ENCODE measurements at regions not wholly inside any gene's neighbourhood (a gene's known extent, or its start where the extent isn't known, plus 50 kb on each side); places are given as distances from the start of the nearest gene placed in this dataset.

DNA sequence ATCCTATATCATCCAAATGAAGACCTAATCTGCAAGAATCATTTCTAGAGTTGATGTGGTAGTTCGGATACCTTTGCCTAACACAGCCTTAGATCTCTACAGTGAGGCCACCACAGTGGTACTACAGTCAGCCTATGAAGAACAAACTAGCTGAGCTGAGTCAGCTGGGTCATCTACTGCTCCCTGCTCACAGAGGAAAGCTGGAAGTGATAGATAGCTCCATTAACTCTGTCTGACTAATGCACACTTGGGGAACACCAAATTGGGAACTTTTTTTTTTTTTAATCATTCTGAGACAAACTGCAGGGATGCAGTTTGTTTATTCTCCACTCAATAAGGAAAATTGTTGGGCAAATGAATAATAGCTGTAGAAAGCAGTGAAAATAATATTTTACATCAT, 1160.6 kb downstream of the PCDH9 start:
- WGBS, 3 donors, result 84 to 93% (median 88%) methylated on average over 1 of the region's 1 CpG
- TF ChIP-seq EP300 (IDR thresholded peaks at IDR 0.05) (no peak), POLR2A (IDR thresholded peaks at IDR 0.05) (no peak)
- TF ChIP-seq, protein P1, sequence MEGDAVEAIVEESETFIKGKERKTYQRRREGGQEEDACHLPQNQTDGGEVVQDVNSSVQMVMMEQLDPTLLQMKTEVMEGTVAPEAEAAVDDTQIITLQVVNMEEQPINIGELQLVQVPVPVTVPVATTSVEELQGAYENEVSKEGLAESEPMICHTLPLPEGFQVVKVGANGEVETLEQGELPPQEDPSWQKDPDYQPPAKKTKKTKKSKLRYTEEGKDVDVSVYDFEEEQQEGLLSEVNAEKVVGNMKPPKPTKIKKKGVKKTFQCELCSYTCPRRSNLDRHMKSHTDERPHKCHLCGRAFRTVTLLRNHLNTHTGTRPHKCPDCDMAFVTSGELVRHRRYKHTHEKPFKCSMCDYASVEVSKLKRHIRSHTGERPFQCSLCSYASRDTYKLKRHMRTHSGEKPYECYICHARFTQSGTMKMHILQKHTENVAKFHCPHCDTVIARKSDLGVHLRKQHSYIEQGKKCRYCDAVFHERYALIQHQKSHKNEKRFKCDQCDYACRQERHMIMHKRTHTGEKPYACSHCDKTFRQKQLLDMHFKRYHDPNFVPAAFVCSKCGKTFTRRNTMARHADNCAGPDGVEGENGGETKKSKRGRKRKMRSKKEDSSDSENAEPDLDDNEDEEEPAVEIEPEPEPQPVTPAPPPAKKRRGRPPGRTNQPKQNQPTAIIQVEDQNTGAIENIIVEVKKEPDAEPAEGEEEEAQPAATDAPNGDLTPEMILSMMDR (IDR thresholded peaks at IDR 0.05), result no peak

DNA sequence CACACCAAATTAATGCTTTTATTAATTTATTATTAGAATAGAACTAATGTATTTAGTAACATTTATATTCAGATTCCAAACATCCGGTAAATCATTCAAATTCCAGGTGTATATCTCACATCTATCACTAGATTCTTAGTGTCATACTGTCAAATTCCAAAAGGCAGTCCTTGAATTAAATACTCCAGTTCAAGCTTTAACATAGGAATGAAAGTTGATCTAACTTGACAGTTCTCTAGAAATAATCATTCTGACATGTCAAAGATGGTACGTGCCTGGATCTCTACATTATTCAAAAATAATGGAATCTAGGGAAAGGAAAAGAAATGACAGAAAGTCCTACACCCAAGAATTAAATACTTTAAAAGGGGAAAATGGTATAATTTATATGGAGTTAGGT, 1161.5 kb downstream of the PCDH9 start:
- TF ChIP-seq POLR2A (IDR thresholded peaks at IDR 0.05), result no peak
- no peak for TF ChIP-seq EP300 (IDR thresholded peaks at IDR 0.05)
- TF ChIP-seq, protein P1 (IDR thresholded peaks at IDR 0.05), result no peak
- H3K27ac ChIP-seq, result no peak overlapping the region
- DNase-seq, result no peak
- no peaks in the 10 kb centered on the region for H3K36me3 ChIP-seq
- no peaks in the 10 kb centered on the region for H3K27me3 ChIP-seq
- H3K9me3 ChIP-seq, result no peaks in the 10 kb centered on the region
- no peak overlapping the region for H3K4me3 ChIP-seq
- H3K4me1 ChIP-seq (ENCODE audit: insufficient read depth), result no peaks in the 10 kb centered on the region
- WGBS, 3 donors, result 45 to 95% (median 49%) methylated on average over 2 of the region's 2 CpGs
- intact Hi-C loops (cut with DNase I), result no loop called here

More for the DNA sequence above, 1160.6 kb downstream of the PCDH9 start:
- Histone ChIP-seq H3K27me3 (no peaks in the 10 kb centered on the region), H3K36me3 (no peaks in the 10 kb centered on the region), H3K4me3 (no peak overlapping the region), H3K27ac (no peak overlapping the region), H3K9me3 (no peaks in the 10 kb centered on the region), H3K4me1 (ENCODE audit: insufficient read depth) (no peaks in the 10 kb centered on the region)
- intact Hi-C loops (cut with DNase I), result no loop called here
- DNase-seq, result no peak

DNA sequence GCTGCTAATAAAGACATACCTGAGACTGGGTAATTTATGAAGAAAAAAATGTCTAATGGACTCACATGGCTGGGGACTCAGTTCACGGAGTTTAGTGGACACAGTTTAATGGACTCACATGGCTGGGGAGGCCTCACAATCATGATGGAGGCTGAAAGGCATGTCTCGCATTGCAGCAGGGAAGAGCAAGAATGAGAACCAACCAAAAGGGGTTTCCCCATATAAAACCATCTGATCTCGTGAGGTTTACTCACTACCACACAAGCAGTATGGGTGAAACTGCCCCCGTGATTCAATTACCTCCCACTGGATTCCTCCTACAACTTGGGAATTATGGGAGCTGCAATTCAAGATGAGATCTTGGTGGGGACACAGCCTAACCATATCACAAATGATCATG, 1181.2 kb downstream of the PCDH9 start:
- Histone ChIP-seq H3K27me3 (no peaks in the 10 kb centered on the region), H3K27ac (no peak overlapping the region), H3K9me3 (no peaks in the 10 kb centered on the region), H3K36me3 (no peaks in the 10 kb centered on the region), H3K4me1 (ENCODE audit: insufficient read depth) (no peaks in the 10 kb centered on the region), H3K4me3 (no peak overlapping the region)
- TF ChIP-seq, protein P1 (IDR thresholded peaks at IDR 0.05), result no peak
- TF ChIP-seq EP300 (IDR thresholded peaks at IDR 0.05) (no peak), POLR2A (IDR thresholded peaks at IDR 0.05) (no peak)
- no peak for DNase-seq
- intact Hi-C loops (cut with DNase I), result no loop called here
- 68 to 81% (median 79%) methylated on average over 4 of the region's 4 CpGs for WGBS, 3 donors

- DNase-seq, result no peak
- no peak for TF ChIP-seq POLR2A (IDR thresholded peaks at IDR 0.05)
- no peak for TF ChIP-seq EP300 (IDR thresholded peaks at IDR 0.05)
- TF ChIP-seq, protein P1 (IDR thresholded peaks at IDR 0.05), result no peak
- intact Hi-C loops (cut with DNase I), result no loop called here
- WGBS, 3 donors, result 51 to 65% (median 52%) methylated on average over 2 of the region's 2 CpGs
- no peaks in the 10 kb centered on the region for H3K36me3 ChIP-seq
- H3K4me3 ChIP-seq, result no peak overlapping the region
- H3K9me3 ChIP-seq, result no peaks in the 10 kb centered on the region
- no peaks in the 10 kb centered on the region for H3K27me3 ChIP-seq
- H3K27ac ChIP-seq, result no peak overlapping the region
- H3K4me1 ChIP-seq (ENCODE audit: insufficient read depth), result no peaks in the 10 kb centered on the region
These were observed 1189.6 kb downstream of the PCDH9 start for GRCh38 chr13:66040506-66040905.

DNA sequence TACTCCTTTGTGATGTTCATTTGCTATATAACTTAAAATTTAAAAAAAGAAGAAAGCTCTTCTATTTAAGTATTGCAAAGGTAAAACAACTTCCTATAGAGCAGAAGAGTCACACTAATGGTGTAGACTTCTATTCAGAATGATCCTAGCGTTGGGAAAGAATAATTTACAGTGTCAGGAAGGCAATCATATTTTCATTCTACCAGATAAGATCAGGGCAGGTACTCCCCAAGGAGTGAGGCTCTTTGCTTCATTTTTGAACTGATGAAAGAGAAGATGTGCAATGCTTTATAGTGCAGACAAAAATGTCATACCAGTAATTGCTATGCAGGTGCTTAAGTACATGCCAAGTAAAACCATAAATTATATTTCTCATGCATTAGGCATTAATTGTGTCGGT, 1193.0 kb downstream of the PCDH9 start:
- Histone ChIP-seq H3K4me1 (ENCODE audit: insufficient read depth) (no peaks in the 10 kb centered on the region), H3K36me3 (no peaks in the 10 kb centered on the region), H3K9me3 (no peaks in the 10 kb centered on the region), H3K27me3 (no peaks in the 10 kb centered on the region), H3K4me3 (no peak overlapping the region), H3K27ac (no peak overlapping the region)
- intact Hi-C loops (cut with DNase I), result no loop called here
- TF ChIP-seq EP300 (IDR thresholded peaks at IDR 0.05), result no peak
- TF ChIP-seq, protein P1 (IDR thresholded peaks at IDR 0.05), result no peak
- 65 to 78% (median 70%) methylated on average over 2 of the region's 2 CpGs for WGBS, 3 donors
- DNase-seq, result no peak

Measured in ovary (tissue), 7 donors.